ELR (cell line): ENCODE measurements at regions not wholly inside any gene's neighbourhood (a gene's known extent, or its start where the extent isn't known, plus 50 kb on each side); places are given as distances from the start of the nearest gene placed in this dataset.

Experiments
- DNase-seq: peaks from one replicate; pipeline ENCODE4 v3.0.0-alpha.2; 2015; ENCODE audit warnings: low read depth

DNA sequence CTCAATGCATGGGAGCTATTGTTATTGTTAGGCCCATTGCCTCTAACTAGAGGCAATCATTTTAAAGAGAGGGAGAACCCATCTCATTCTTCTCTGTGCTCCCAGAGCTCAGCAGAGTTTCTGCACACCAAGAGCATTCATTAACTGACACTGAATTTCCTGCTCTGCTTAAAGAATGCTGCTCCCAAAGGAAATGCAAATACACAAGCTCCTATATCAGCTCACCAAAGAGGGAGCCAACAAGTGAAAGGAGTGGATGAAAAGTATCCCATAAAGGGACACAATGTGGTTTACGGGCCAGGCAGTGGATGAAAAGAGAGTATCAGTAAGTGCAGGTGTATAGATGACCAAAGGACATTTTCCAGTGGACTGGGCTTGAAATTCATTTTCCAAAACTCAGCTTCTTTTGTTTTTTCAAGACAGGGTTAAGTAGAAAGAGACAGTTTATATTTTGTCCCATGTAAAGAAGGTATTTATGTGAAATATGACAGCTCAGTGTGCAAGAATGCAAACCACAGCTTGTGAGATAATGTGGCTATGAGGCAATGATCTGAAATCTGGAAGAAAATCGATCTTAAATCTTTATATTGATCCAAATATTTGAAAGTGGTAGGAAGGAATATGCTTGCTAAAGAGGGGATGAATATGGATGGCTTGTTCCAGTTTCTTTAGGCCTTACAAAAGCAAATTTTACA is 207.7 kb upstream of the CAMK1G start:
- peak; percentile 70 for DNase-seq

DNA sequence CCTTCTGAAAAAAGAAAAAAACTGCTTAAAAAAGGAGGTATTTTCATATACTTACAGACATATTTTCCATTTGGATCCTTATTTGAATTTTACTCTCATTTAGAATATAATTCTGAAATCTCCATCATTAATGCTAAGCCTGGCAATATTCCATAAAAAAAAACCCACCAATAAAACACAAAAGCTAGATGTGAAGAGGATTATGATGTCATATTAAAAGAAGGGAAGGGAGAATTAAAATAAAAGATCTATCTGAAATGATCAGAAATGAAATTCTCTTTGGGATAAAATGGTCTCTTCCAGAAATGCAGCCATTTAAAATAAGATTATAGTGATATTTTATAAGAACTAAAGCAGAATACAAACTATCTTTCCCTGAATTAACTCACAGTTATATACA is 206.7 kb upstream of the CAMK1G start:
- DNase-seq = no peak

DNA sequence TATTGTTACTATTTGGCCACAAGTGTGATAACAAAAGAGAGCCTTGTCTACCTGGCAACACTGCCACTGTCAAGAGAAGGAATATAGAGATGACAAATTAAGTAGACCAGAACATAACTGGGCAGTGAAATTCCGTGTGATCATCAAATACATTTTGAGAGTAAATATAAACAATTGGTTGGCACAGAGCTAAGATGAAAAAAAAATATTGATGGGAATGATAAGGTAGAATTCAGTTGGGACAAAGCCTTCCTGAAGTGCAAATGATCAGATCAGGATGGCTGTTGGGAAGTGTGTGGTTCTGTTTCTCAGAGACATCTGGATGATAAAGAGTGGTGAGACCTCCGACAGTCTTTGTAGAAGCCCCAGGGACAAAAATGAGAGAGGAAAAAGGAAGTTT is 205.5 kb upstream of the CAMK1G start:
- DNase-seq = no peak

DNA sequence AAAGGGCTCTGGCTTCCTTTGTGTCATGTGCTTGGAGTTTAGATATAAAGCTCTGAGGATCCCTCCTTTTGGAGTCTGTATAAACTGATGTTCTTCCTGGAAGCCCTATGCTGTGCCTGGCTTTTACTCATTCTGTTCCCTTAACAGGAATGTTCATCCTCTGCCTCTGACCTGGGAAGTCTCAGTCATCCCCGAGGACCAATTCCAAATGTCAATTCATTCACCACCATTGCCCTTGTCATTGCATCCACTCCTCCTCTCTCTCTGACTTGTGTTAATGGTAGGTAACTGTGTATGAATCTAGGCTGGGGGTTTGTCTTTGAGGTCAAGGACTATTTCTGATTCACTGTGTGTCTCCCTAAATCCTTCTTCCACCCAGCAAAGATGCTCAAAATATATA is 204.2 kb upstream of the CAMK1G start:
- DNase-seq = no peak

DNA sequence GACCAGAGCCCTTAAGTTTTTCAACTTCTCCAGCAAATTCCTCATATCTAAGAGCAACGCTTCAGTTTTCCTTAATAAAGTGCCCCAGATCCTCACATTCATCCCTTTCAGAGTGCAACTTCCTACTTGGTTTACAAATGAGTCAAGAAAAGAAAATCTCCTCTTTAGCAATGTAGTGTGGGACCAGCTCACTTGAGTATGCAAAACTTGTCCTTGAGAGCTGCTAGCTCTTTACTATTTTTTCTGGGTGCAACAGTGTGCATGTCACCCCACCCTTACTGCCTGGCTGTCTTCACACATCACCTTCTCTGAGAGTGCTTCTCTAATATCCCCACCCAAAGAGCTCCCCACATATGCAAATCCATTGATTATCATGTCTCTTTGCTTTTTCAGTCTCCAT is 203.1 kb upstream of the CAMK1G start:
- peak; percentile 15 for DNase-seq

DNA sequence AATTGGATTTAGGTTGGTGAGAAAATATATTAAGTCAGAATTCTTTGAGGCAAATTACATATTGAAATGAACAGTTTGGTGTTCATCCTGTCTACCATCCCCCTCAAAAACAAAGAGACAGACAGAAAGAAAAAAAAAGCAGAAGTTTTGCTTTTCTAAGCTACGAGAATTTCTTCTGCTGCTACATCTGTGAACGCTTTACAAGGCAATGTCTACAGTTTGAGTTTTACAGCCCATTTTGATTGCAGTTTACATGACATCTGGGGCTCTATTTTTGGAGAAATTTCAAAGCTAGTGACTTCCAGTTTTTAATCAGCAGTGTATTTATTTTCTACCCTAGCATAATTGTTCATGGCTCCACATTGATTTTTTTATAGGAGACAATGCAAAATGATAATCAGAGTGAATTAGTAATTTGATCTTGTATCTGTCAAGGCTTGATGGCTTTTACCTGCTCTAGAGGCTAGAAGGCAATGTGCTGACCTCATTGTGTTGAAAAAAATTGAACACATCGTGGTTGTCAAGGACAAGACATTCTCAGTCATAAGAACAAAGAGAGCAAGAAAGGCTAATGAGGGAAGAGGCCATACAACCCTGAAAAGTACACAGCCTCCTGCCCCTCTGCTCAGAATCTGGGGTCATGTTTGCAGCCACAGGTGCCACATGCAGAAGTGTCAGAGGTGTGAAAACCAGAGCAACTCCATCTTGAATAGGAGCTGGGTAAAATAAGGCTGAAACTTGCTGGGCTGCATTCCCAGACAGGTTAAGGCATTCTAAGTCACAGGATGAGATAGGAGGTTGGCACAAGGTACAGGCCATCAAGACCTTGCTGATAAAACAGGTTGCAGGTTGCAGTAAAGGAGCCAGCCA is 201.0 kb upstream of the CAMK1G start:
- no peak for DNase-seq

DNA sequence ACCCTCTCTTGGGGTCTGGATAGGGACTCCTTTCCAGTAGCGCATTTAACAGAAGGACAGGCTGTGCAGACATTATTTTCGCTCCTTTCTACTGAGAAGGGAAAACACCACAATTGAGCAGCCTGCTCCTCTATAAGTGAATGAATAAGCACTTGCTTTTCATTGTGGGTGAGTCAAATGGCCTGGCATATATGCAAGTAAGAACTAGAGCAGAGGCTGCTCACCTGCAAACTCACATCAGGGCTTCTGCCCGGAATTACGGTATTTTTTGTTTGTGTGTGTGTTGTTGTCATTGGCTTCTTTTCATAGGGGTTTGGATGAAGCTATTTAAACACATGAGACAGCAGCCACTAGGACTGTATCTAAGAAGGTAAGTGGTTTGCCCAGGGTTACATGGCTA is 200.1 kb upstream of the CAMK1G start:
- no peak for DNase-seq

DNA sequence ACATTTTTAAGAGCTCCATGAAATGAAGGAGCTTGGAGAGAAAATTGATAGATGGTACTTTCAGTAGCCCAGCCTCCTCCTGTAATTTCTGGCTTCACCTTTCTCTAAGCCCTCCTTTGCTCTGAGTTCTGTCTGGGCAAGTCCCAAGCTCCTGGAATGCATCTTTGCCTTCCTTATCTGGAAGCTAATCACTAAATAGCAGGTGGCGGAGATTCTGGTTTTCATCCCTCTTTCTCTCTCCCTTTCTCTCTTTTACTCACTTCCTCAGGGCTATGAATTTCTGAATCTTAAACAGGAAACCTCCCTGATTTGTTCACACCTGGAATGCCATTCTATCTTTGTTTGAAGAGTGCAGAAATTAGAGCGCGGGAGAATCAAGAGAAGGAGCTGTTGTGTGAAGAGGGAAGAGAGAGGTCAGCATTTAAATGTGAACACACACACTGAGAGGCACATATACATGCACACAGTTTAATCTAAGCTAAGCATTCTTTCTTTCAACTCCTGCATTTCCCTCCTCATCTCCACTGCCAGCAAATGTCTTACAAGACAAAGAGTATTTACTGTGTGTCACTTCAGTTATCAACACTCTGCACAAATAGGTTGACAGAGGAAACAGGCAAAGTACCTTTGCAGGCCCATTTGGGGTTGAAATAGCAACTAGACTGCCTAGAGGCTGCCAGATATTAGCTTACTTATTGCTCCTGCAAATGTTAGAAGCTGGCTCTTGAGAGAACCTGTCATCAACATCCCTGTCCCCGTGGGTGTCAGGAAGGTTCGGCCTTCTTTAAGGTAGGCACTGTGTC is 199.4 kb upstream of the CAMK1G start:
- no peak for DNase-seq

DNA sequence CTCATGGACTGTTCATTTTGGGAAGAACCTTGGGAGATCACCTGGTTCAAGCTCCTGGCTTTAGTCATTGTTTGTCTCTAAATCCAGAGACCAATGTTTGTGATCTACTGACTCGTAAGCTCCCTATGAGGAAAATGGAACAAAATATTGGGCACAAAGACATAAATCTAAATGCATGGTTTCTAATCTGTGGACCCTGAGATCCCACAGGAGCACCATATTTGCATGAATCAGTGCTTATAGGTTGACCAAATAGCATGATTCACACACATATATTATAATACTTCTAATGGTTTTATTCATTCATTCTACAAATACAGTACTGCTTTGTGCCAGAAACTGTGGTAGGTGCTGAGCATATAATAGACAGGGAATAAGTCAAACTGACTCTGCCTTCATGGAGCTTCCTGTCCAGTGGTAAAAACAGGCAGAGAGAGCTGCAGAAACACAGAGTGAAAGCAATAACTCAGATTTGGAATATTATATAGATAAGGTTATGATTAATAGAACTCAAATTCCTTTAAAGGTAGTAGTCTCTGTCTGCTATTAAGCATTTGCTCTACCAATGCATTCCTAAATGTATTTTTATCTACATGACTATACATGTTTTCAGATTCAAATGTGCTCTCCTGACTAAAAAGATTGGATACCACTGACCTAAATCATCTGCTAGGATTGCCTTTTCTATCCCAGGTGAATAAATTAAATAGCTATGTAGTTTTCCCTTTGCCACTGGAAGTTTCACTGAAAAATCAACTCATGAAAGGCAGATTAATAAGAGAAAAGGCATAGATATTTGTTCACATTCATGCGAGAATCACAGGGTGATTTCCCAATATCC is 198.6 kb upstream of the CAMK1G start:
- no peak for DNase-seq

DNA sequence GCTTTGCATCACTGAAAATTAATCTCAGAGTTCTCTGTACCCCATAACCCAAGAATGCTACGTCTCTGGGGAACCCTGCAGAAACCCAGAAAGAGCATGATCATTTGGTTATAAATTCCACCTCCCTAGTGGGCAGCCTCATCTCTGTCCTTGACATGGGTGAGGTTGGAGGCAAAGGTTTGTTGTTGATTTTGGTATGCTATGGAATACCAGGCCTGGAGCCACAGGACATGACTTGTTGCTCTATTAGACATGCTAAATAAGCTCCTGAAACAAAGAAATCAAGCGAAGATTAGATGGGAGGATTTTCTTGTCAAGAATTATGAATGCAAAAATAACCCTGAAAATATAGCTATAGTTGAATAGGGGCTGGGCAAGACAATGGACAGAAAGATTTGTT is 197.4 kb upstream of the CAMK1G start:
- DNase-seq = no peak

DNA sequence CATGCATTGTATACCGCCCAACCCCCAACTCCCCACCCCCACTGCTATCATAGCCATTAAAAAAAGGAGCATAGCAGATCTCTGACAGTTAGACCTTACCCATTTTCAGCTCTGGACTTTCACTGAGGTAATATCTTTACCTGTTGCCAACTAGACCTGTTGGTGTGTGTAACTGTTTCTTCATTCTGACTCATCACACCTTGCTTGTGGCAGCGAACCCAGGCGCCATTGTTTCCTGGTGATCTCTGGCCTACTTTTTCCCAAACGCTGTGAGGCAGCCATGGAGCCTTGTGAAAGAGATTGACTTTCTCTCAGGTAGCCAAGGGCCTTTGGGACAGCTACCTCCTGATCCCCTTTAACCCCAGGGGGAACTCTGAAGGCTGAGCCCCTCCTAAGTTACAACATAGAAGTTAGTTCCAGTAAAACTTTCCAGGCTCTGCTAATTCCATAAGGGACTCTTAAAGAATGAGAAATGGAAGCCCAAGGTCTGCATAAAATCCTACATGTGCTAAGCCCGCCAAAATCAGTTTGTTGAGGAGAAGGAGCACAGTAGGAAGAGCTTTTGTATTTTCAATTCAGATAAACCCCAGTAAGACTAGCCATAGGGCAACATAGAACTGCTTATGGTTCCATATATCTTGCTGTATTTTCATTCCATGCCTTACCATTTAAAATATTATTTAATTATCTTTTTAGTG is 196.1 kb upstream of the CAMK1G start:
- DNase-seq = no peak

DNA sequence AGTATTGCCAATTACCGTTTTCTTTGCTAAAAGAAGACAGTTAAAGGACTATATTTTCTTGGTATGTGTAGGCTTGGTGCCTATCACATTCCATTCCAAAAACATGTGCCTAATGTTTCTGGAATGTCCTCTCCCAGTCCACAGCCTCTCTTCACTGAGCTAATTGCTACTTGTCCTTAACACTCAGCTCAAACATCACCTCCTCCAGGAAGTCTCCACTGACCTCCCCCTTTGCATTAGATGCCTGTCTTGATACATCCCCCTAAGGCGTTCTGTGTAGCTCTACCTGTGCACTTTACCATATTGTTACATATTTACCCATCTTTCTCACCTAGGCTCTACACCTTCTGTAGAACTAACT is 195.6 kb upstream of the CAMK1G start:
- peak; percentile 66 for DNase-seq

DNA sequence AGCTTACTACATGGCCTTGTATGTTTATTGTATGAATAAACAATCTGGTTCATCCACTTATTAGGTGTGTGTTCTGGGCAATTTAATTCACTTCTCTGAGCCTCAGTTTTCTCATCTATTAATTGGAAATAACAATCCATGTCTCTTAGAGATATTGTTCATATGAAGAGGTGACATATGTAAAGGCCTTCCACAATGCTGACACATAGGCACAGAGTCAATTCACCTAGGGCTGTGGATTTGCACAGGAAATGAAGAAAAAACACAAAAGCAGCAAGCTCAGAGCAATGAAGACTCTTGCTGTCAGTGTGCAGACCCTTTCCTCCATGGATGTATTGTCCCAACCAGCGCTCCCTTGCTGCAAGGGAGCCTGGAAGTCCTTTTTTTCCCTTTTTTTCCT is 195.2 kb upstream of the CAMK1G start:
- DNase-seq = peak; percentile 49

DNA sequence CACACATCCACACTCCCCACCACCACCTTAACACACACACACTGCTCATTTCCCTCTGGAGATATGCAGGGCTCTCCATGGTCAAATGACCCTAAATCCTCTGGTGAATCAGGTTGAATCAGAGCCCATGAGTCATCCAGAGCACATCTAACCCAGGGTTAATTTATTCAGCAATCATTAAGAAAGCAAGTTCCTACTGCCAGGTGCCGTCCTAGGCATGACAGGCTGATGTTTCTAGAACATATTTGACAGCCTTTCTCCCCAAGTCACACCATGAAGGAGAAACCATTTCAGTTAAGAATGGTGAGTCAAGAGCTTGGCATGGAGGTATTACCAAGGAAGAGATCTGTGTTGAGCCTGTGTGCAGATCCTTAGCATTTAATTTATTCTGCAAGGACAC is 194.3 kb upstream of the CAMK1G start:
- DNase-seq = peak; percentile 97

DNA sequence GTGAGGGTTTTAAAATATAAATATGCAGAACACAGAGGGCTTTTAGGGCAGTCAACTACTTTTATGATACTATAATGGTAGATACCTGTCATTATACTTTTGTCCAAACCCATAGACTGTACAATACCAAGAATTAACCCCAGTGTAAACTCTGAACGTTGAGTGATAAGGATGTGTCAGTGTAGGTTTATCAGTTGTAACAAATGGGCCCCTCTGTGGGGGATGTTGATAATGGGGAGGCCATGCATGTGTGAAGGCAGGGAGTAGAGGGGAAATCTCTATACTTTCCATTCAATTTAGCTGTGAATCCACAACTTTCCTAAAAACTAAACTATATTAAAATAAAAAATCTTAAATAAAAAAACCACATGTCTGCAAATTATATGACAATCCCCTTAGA is 193.5 kb upstream of the CAMK1G start:
- no peak for DNase-seq

DNA sequence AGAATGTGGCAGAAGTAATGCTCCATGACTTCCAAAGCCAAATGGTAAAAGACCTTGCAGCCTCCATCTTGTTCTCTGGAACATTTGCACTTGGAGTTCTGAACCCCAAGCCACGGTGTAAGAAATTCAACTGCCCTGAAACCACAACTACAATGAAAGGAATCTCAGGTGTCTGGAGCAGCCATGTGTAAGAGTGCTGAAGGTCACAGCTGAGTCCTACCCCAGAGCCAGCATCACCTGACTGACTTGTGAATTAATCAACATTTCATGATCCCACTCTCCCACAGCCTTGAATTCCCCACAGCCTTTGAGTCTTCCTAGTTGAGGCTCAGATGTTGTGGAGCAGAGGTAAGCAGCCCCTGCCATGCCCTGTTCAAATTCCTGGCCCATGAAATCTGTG is 192.8 kb upstream of the CAMK1G start:
- DNase-seq = no peak

DNA sequence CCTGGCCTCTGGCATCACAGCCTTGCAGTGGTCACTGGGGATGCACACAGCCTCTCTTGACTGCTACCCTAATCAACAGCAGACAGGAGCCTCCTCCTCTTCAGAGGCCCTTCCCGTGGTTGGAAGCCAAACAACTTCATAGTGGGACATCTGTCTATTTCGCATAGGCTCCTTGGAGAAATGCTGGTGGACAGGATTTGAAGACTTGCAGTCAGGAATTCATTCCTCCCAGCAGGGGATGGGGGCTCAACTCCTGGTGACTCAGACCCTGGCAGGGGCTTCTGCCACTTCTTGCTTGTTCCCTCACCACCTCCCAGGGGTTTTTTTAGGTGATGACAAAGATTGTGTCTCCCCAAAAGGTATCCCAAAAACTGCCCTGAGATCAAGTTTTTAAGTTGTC is 191.7 kb upstream of the CAMK1G start:
- DNase-seq = no peak

DNA sequence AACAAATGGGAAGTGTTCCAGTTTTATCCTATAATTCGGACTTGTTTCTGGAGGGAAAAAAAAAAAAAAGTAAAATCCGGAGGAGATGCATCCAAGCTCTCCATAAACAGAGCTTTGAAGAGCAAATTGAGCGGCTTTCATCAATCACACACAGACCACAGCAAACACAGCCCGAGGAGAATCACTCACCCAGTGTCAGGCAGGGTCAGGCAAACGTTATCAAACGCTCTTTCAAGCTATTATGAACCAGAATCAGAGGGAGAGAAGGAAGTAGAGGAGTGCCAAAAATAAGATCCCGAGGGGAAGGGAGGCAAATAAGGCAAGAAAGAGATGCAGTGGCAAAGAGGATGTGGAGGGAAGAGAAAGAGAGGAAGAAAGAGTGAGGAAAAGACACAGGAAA is 188.3 kb upstream of the CAMK1G start:
- no peak for DNase-seq

DNA sequence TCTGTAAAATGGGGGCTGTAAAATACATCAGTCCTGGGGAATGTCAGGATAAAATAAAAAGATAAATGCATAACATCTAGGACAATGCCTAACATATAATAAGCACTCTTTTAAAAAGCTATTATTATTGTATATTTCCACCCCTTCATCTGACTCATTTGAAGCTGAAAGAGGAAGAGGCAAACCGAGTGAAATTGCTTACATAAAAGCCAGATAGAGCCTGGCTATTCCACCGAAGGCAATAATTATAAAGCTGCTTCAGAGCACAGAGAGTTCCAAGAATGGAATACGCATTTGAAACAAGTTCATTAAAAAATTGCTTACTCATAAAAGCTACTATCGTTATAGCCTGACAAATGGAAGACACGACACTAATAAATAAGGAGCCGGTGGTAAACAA is 186.1 kb upstream of the CAMK1G start:
- DNase-seq = no peak

DNA sequence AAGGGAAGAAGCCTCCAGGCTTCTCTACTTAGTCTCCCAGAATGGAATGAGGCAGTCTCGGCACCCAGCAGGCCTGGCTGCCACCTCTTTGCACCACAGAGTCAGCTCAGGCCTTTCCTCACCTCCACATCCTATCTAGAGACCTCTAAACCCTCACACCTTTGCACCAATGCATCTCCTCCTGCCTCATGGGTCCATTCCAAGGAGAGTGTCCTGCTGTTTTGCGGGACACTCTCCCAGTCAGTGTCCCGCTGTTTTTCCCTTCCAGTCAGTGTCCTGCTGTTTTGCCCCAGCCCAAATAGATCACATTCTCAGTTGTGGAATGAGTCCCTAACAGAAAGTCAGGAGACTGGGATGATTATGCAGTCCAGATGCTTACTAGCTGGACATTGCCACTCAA is 185.6 kb upstream of the CAMK1G start:
- no peak for DNase-seq

DNA sequence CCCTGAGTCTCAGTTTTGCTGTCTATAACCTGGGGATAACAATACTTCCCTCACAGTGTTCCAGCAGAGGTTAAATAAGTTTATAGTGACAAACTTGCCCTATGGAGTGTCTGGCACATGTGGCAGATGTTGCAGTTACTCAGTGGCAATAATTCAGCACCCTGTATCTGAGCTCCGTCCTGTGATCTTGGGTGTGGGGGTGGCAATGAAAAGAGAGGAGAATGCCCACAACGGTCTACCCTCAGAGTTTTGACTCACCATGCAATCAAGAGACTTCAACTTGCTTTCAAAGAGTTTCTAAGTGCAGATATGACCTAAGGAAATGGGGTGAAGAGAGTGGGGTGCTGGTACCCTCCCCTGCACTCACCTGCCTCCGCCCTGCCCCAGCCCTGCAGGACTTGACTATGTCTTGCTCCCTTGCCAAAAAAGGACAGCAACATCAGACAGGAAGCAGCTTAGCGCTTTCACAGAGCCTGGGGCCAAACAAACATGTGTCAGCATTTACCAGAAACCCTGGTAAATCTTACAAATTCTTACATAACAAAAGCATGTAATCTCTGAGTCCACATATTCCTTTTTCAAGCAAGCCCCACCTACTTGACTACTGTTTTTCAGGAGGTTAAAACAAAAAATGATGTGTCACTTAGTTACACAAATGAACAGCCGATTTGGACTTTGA is 185.1 kb upstream of the CAMK1G start:
- peak; percentile 93 for DNase-seq
